GM12878 (cell line): ENCODE measurements at regions not wholly inside any gene's neighbourhood (a gene's known extent, or its start where the extent isn't known, plus 50 kb on each side); places are given as distances from the start of the nearest gene placed in this dataset.

ENCODE experiments used
- ATAC-seq: fragments of 200-7000 bp; cut with Tn5 transposase; 3 replicates; pipeline ENCODE4 v1.9.1; 2020; ENCODE audit warnings: mild to moderate bottlenecking, moderate library complexity
- BruUV-seq: library from RNA; stranded (reverse); fragments of 400-500 nt; replicated peaks from 2 replicates; lab custom pipeline; 2021; lab: Mats Ljungman, UMichigan
- CTCF ChIA-PET: fragments of 300-600 bp; sonication (Branson Sonifier 250); formaldehyde crosslinking; extraction: SDS; loops from one replicate; lab custom pipeline; 2021; ENCODE audit warnings: inconsistent platforms; lab: Yijun Ruan, JAX
- POLR2A ChIA-PET: fragments of 350-600 bp; formaldehyde crosslinking; extraction: SDS; loops from one replicate; lab custom pipeline; 2021; ENCODE audit warnings: inconsistent platforms; lab: Charles Lee
- RAD21 ChIA-PET: fragments of 300-600 bp; sonication (Branson Sonifier 250); formaldehyde crosslinking; loops from one replicate; lab custom pipeline; 2023; ENCODE audit warnings: antibody characterized with exemption; ENCODE audit not compliant: unreplicated experiment; lab: Charles Lee
- SMC1A ChIA-PET: fragments of 300-600 bp; sonication (Branson Sonifier 250); formaldehyde crosslinking; loops from one replicate; lab custom pipeline; 2023; ENCODE audit not compliant: unreplicated experiment, uncharacterized antibody; lab: Charles Lee
- DNase-seq: peaks from one replicate; pipeline ENCODE4 v3.0.0-alpha.2; 2011; ENCODE audit warnings: low read depth, low spot score
- FAIRE-seq: peaks from 3 replicates; lab custom pipeline; 2011; peaks lifted over from hg19 to GRCh38; lab: Jason Lieb, UNC
- H2AFZ ChIP-seq: 2 replicates; pipeline ENCODE4 v1.6.0; 2011; ENCODE audit warnings: low read depth, low read length, control low read depth; ENCODE audit not compliant: control insufficient read depth
- H3K27ac ChIP-seq: 2 replicates; pipeline ENCODE4 v1.5.1; 2011; ENCODE audit warnings: control low read depth; ENCODE audit not compliant: control insufficient read depth, insufficient read depth
- H3K27me3 ChIP-seq, 2 experiments: replicated peaks in 1 of 2; 2 replicates each; pipeline versions ENCODE4 v1.6.0 to v1.6.1; 2011; ENCODE audit warnings: low read length in 1 of 2; ENCODE audit not compliant: control insufficient read depth in 2 of 2, insufficient read depth in 2 of 2
- H3K36me3 ChIP-seq, 2 experiments: 2 replicates each; pipeline ENCODE4 v1.5.1; 2011; ENCODE audit warnings: low read length in 1 of 2; ENCODE audit not compliant: control insufficient read depth in 2 of 2, insufficient read depth in 2 of 2
- H3K4me1 ChIP-seq: 2 replicates; pipeline ENCODE4 v1.6.1; 2011; ENCODE audit warnings: mild to moderate bottlenecking, low read length, moderate library complexity, mixed read lengths; ENCODE audit not compliant: control insufficient read depth, insufficient read depth
- H3K4me2 ChIP-seq: 2 replicates; pipeline ENCODE4 v1.6.0; 2011; ENCODE audit warnings: control low read depth; ENCODE audit not compliant: control insufficient read depth, insufficient read depth
- H3K4me3 ChIP-seq: fragments of 200-600 bp; sonication (generic); 2 replicates; pipeline ENCODE4 v1.5.1; 2016
- H3K79me2 ChIP-seq: 2 replicates; pipeline ENCODE4 v1.6.0; 2011; ENCODE audit warnings: low read length; ENCODE audit not compliant: control insufficient read depth, insufficient read depth
- H3K9ac ChIP-seq: 2 replicates; pipeline ENCODE4 v1.8.0; 2011; ENCODE audit warnings: low read length, control low read depth, mixed read lengths; ENCODE audit not compliant: control insufficient read depth, insufficient read depth
- H3K9me3 ChIP-seq: replicated peaks from 3 replicates; pipeline ENCODE4 v1.5.1; 2011; ENCODE audit warnings: mild to moderate bottlenecking, low read length; ENCODE audit not compliant: control insufficient read depth, insufficient read depth
- H4K20me1 ChIP-seq: 2 replicates; pipeline ENCODE4 v1.6.0; 2011; ENCODE audit not compliant: control insufficient read depth, insufficient read depth
- KAT2A ChIP-seq: conservative IDR thresholded peaks from 2 replicates; pipeline ENCODE4 v1.6.1; 2011; ENCODE audit warnings: low read depth, low read length; ENCODE audit not compliant: control insufficient read depth
- MTA3 ChIP-seq: IDR thresholded peaks from 2 replicates; pipeline ENCODE4 v1.6.1; 2012; ENCODE audit warnings: low read length, inconsistent platforms, borderline replicate concordance
- STAT1 ChIP-seq: fragments of 450-650 bp; conservative IDR thresholded peaks from 2 replicates; pipeline ENCODE4 v1.6.1; 2014; ENCODE audit warnings: antibody characterized with exemption, mild to moderate bottlenecking
- in situ Hi-C: fragments of 300-500 bp; cut with MboI; formaldehyde crosslinking; loops from 9 replicates; pipeline ENCODE4 v1.14.3; 2018; ENCODE audit warnings: mixed read lengths
- intact Hi-C: fragments of 100-400 bp; cut with micrococcal nuclease; formaldehyde crosslinking; loops from one replicate; pipeline ENCODE4 v1.14.2; 2022; ENCODE audit not compliant: unreplicated experiment
- TF ChIP-seq, protein P1 (sequence below): fragments of 150-350 bp; IDR thresholded peaks from 2 replicates; pipeline ENCODE4 v1.6.1; 2016; ENCODE audit warnings: low read depth, low read length

DNA sequence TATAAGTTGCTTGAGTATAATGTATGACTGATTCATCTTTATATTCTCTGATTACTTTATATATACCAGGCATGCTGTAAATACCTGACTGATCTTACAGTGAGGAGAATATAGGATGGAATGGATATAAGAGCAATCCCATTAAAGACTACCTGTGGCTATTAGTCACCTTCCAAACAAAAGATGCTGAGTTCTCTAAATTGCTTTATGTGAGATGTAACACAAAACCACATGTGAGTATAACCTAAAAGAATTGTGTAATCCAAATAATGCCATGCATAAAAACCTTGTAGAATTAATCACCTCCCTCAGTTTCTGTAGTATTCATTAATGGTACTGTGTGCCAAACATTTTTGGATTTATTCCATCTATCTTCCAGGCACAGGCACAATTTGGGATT, 134.6 kb upstream of the LRRC7 start:
- SMC1A ChIA-PET: no interaction called here
- no peak for DNase-seq
- TF ChIP-seq, protein P1, sequence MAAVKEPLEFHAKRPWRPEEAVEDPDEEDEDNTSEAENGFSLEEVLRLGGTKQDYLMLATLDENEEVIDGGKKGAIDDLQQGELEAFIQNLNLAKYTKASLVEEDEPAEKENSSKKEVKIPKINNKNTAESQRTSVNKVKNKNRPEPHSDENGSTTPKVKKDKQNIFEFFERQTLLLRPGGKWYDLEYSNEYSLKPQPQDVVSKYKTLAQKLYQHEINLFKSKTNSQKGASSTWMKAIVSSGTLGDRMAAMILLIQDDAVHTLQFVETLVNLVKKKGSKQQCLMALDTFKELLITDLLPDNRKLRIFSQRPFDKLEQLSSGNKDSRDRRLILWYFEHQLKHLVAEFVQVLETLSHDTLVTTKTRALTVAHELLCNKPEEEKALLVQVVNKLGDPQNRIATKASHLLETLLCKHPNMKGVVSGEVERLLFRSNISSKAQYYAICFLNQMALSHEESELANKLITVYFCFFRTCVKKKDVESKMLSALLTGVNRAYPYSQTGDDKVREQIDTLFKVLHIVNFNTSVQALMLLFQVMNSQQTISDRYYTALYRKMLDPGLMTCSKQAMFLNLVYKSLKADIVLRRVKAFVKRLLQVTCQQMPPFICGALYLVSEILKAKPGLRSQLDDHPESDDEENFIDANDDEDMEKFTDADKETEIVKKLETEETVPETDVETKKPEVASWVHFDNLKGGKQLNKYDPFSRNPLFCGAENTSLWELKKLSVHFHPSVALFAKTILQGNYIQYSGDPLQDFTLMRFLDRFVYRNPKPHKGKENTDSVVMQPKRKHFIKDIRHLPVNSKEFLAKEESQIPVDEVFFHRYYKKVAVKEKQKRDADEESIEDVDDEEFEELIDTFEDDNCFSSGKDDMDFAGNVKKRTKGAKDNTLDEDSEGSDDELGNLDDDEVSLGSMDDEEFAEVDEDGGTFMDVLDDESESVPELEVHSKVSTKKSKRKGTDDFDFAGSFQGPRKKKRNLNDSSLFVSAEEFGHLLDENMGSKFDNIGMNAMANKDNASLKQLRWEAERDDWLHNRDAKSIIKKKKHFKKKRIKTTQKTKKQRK: no peak
- TF ChIP-seq KAT2A (no peak), STAT1 (no peak)
- no peak overlapping the region for H2AFZ ChIP-seq
- in situ Hi-C loops (no loop called here), intact Hi-C loops (no loop called here)
- FAIRE-seq: no peak
- RAD21 ChIA-PET: no interaction called here
- H4K20me1 ChIP-seq: no peaks in the 10 kb centered on the region
- H3K79me2 ChIP-seq: no peaks in the 10 kb centered on the region
- no peaks in the 10 kb centered on the region for H3K27me3 ChIP-seq
- no peak overlapping the region for H3K4me3 ChIP-seq
- POLR2A ChIA-PET: no interaction called here
- CTCF ChIA-PET: no interaction called here
- no peaks in the 10 kb centered on the region for H3K4me1 ChIP-seq
- H3K4me2 ChIP-seq: no peak overlapping the region
- H3K36me3 ChIP-seq: no peaks in the 10 kb centered on the region
- H3K27ac ChIP-seq: no peak overlapping the region
- no peaks in the 10 kb centered on the region for H3K9me3 ChIP-seq
- no TSS peak for BruUV-seq
- no peak for ATAC-seq
- no peak overlapping the region for H3K9ac ChIP-seq

DNA sequence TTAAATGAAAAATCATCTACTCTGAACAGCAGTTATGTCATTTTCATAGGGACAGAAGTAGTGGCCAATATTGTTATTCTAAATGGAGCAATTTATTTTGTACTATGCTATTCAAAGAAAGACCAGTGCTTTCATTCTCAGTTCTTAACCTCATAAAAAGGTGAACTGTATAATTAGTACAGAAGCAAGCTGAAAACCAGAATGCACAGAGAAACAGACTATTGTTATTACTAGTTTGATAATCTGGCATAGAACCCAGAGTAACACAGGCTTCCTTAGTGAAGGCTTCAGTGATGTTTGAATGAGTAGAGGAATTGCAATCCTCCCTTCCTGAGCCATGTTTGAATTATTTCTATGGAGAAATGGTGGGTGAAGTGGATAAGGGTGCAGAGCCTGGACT, 131.6 kb upstream of the LRRC7 start:
- no peaks in the 10 kb centered on the region for H4K20me1 ChIP-seq
- CTCF ChIA-PET: no interaction called here
- DNase-seq (no peak), ATAC-seq (no peak), FAIRE-seq (peak; percentile 7)
- RAD21 ChIA-PET: no interaction called here
- no peak overlapping the region for H3K27ac ChIP-seq
- SMC1A ChIA-PET: no interaction called here
- TF ChIP-seq MTA3: no peak
- no peak overlapping the region for H3K4me3 ChIP-seq
- no peak overlapping the region for H3K4me2 ChIP-seq
- H3K36me3 ChIP-seq: no peaks in the 10 kb centered on the region
- H3K4me1 ChIP-seq: no peaks in the 10 kb centered on the region
- in situ Hi-C loops (no loop called here), intact Hi-C loops (no loop called here)
- H2AFZ ChIP-seq: no peak overlapping the region
- H3K27me3 ChIP-seq: no peaks in the 10 kb centered on the region
- POLR2A ChIA-PET: no interaction called here
- no TSS peak for BruUV-seq
- no peaks in the 10 kb centered on the region for H3K9me3 ChIP-seq
- no peaks in the 10 kb centered on the region for H3K79me2 ChIP-seq
- H3K9ac ChIP-seq: no peak overlapping the region
